ENCODE measurements at regions not wholly inside any gene's neighbourhood (a gene's known extent, or its start where the extent isn't known, plus 50 kb on each side); places are given as distances from the start of the nearest gene placed in this dataset.

GRCh38 chr7:115647712-115648111, 382.9 kb downstream of the TFEC start:
- DNase-seq: no peak
- 67 to 83% methylated on average over 3 of the region's 3 CpGs for WGBS, 2 donors
- TF ChIP-seq POLR2A (IDR thresholded peaks at IDR 0.05): no peak
- TF ChIP-seq, protein P1, sequence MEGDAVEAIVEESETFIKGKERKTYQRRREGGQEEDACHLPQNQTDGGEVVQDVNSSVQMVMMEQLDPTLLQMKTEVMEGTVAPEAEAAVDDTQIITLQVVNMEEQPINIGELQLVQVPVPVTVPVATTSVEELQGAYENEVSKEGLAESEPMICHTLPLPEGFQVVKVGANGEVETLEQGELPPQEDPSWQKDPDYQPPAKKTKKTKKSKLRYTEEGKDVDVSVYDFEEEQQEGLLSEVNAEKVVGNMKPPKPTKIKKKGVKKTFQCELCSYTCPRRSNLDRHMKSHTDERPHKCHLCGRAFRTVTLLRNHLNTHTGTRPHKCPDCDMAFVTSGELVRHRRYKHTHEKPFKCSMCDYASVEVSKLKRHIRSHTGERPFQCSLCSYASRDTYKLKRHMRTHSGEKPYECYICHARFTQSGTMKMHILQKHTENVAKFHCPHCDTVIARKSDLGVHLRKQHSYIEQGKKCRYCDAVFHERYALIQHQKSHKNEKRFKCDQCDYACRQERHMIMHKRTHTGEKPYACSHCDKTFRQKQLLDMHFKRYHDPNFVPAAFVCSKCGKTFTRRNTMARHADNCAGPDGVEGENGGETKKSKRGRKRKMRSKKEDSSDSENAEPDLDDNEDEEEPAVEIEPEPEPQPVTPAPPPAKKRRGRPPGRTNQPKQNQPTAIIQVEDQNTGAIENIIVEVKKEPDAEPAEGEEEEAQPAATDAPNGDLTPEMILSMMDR (IDR thresholded peaks at IDR 0.05): no peak

DNA sequence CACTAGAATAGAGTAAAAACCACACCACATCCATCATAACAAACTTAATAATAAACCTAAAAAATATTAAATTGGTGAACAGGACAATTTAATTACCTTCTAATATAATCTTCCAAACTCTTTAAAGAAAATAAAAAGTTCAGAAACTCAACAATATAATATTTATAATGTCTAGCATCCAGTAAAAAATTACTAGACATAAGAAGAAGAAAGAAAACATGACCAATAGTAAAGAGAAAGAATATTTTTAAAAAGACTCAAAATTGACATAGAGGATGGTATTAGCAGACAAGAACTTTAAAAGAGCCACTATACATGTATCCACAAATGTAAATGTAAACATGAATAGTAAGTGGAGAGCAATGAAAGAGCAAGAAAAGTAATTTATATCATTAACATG, 388.4 kb downstream of the TFEC start:
- H3K4me1 ChIP-seq: no peaks in the 10 kb centered on the region
- TF ChIP-seq, protein P1 (IDR thresholded peaks at IDR 0.05): no peak
- no peak for TF ChIP-seq POLR2A (IDR thresholded peaks at IDR 0.05)
- peaks cover 0 to 5% (median 0%) of the 10 kb centered on the region in 3 donors for H3K9me3 ChIP-seq
- intact Hi-C loops (cut with DNase I): no loop called here
- no peak for DNase-seq
- no peaks in the 10 kb centered on the region for H3K36me3 ChIP-seq
- no peaks in the 10 kb centered on the region for H3K27me3 ChIP-seq
- H3K4me3 ChIP-seq: no peak overlapping the region
- no peak overlapping the region for H3K27ac ChIP-seq

More at GRCh38 chr7:115647712-115648111, 382.9 kb downstream of the TFEC start:
- intact Hi-C loops (cut with DNase I): no loop called here
- Histone ChIP-seq H3K4me3 (no peak overlapping the region), H3K4me1 (no peaks in the 10 kb centered on the region), H3K9me3 (no peaks in the 10 kb centered on the region), H3K27ac (no peak overlapping the region), H3K27me3 (no peaks in the 10 kb centered on the region), H3K36me3 (no peaks in the 10 kb centered on the region)

GRCh38 chr7:115638853-115639252, 391.7 kb downstream of the TFEC start:
- no peak overlapping the region for H3K27ac ChIP-seq
- no peak for TF ChIP-seq POLR2A (IDR thresholded peaks at IDR 0.05)
- TF ChIP-seq, protein P1 (IDR thresholded peaks at IDR 0.05): no peak
- no peaks in the 10 kb centered on the region for H3K27me3 ChIP-seq
- no peak overlapping the region for H3K4me3 ChIP-seq
- no peaks in the 10 kb centered on the region for H3K4me1 ChIP-seq
- peaks cover 0 to 5% (median 0%) of the 10 kb centered on the region in 3 donors for H3K9me3 ChIP-seq
- no peaks in the 10 kb centered on the region for H3K36me3 ChIP-seq
- intact Hi-C loops (cut with DNase I): no loop called here
- 84 to 88% methylated on average over 4 of the region's 4 CpGs for WGBS, 2 donors
- no peak for DNase-seq

DNA sequence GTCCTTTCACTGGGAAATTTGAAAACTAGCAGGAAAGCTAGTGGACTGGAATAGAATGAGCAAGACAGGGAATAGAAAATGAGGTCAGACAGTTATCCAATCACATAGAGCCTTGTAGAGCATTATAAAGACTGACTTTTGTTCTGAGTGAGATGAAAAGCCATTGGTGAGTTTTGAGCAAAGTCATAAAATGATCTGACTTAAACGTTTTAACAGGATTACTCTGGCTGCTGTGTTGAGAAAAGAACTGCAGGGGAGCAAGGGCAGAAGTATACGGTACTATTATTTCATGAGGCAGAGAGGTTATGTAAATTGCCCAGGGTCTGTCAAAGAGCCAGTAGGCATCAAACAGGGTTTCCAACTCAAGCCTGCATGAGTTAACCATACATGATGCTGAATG, 393.4 kb downstream of the TFEC start:
- no peak for DNase-seq
- H3K4me3 ChIP-seq: no peak overlapping the region
- peaks cover 0 to 5% (median 0%) of the 10 kb centered on the region in 3 donors for H3K9me3 ChIP-seq
- intact Hi-C loops (cut with DNase I): no loop called here
- no peaks in the 10 kb centered on the region for H3K4me1 ChIP-seq
- H3K36me3 ChIP-seq: no peaks in the 10 kb centered on the region
- no peaks in the 10 kb centered on the region for H3K27me3 ChIP-seq
- TF ChIP-seq POLR2A (IDR thresholded peaks at IDR 0.05): no peak
- TF ChIP-seq, protein P1 (IDR thresholded peaks at IDR 0.05): no peak
- no peak overlapping the region for H3K27ac ChIP-seq
- 56 to 63% methylated on average over 2 of the region's 2 CpGs for WGBS, 2 donors

DNA sequence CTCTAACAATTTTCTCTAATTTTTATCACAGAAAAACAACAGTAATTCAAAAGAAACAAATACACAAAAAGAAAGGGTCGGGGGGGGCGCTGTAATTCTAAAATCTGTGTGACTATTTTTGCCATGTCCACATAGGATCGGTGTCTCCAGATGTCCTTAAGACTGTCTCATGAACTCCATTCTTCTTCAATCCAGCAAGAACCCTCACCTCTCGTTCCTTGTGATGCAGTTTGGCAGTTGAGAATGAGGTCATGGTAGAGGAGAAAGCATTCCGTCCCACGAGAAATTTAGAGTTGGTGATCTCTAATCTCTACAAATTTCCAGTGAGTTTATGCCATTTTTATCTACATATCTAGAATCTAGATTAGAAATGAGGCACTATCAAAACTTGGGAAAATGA, 394.7 kb downstream of the TFEC start:
- Histone ChIP-seq H3K9me3 (no peaks in the 10 kb centered on the region), H3K27ac (no peak overlapping the region), H3K4me1 (no peaks in the 10 kb centered on the region), H3K4me3 (no peak overlapping the region), H3K36me3 (no peaks in the 10 kb centered on the region), H3K27me3 (no peaks in the 10 kb centered on the region)
- 61 to 63% methylated on average over 6 of the region's 6 CpGs for WGBS, 2 donors
- DNase-seq: no peak
- intact Hi-C loops (cut with DNase I): no loop called here
- TF ChIP-seq POLR2A (IDR thresholded peaks at IDR 0.05): no peak
- TF ChIP-seq, protein P1 (IDR thresholded peaks at IDR 0.05): no peak

All from esophagus squamous epithelium (tissue), 5 donors.